Activated T-helper 1 cell treated with Interleukin-2 at 50 U/mL for 16 hours (primary cell): ENCODE measurements at regions not wholly inside any gene's neighbourhood (a gene's known extent, or its start where the extent isn't known, plus 50 kb on each side); places are given as distances from the start of the nearest gene placed in this dataset.

Experiments
- DNase-seq: peaks from one replicate; pipeline ENCODE4 v3.0.0-alpha.2; 2020; ENCODE audit warnings: low read depth

GRCh38 chr7:121449735-121450240, 53.7 kb upstream of the FAM3C start:
- DNase-seq = no peak

- DNase-seq = no peak
Observed at GRCh38 chr7:121449329-121449728, 53.2 kb upstream of the FAM3C start.

GRCh38 chr7:121448429-121448828, 52.3 kb upstream of the FAM3C start:
- DNase-seq = no peak

- no peak for DNase-seq
Observed at GRCh38 chr7:121447911-121448300, 51.8 kb upstream of the FAM3C start.

GRCh38 chr7:121447243-121447910, 51.3 kb upstream of the FAM3C start:
- no peak for DNase-seq

GRCh38 chr7:121446526-121446925, 50.4 kb upstream of the FAM3C start:
- DNase-seq = no peak
